Neural cell (in vitro differentiated cells): ENCODE measurements at regions not wholly inside any gene's neighbourhood (a gene's known extent, or its start where the extent isn't known, plus 50 kb on each side); places are given as distances from the start of the nearest gene placed in this dataset.

Source experiments
- H2AFZ ChIP-seq: fragments of 200-600, 300-800 bp; sonication (generic), shearing (Covaris generic); 2 replicates; pipeline ENCODE4 v1.6.0; 2014; ENCODE audit warnings: low read depth, mild to moderate bottlenecking, antibody characterized with exemption, low read length, moderate library complexity
- H3F3A ChIP-seq: fragments of 200-600 bp; shearing (Covaris generic); 2 replicates; pipeline ENCODE4 v1.6.1; 2016; ENCODE audit warnings: mild to moderate bottlenecking, moderate library complexity, mixed read lengths, antibody characterized with exemption, low read length; ENCODE audit not compliant: insufficient read depth, poor library complexity, severe bottlenecking
- H3K27ac ChIP-seq: fragments of 200-600, 300-800 bp; sonication (generic), shearing (Covaris generic); 2 replicates; pipeline ENCODE4 v1.5.1; 2014; ENCODE audit warnings: mild to moderate bottlenecking, low read length, moderate library complexity
- H3K27me3 ChIP-seq: fragments of 300-800, 200-600 bp; sonication (generic), shearing (Covaris generic); 2 replicates; pipeline ENCODE4 v1.6.0; 2014; ENCODE audit warnings: mild to moderate bottlenecking, low read depth, low read length, moderate library complexity; ENCODE audit not compliant: insufficient read depth
- H3K36me3 ChIP-seq: fragments of 300-800, 200-600 bp; sonication (generic), shearing (Covaris generic); 2 replicates; pipeline ENCODE4 v1.5.1; 2014; ENCODE audit warnings: mild to moderate bottlenecking, antibody characterized with exemption, low read length, moderate library complexity; ENCODE audit not compliant: insufficient read depth
- H3K4me2 ChIP-seq: fragments of 300-800, 200-600 bp; sonication (generic), shearing (Covaris generic); 2 replicates; pipeline ENCODE4 v1.6.0; 2014; ENCODE audit warnings: mild to moderate bottlenecking, low read length
- H3K4me3 ChIP-seq: fragments of 300-800, 200-600 bp; sonication (generic), shearing (Covaris generic); 2 replicates; pipeline ENCODE4 v1.5.1; 2014; ENCODE audit warnings: mild to moderate bottlenecking, low read length, moderate library complexity
- H3K79me2 ChIP-seq: fragments of 200-600 bp; shearing (Covaris generic); replicated peaks from 2 replicates; pipeline ENCODE4 v1.6.0; 2014; ENCODE audit warnings: mild to moderate bottlenecking, low read length, moderate library complexity; ENCODE audit not compliant: insufficient read depth
- H3K9ac ChIP-seq: fragments of 300-800, 200-600 bp; sonication (generic), shearing (Covaris generic); 2 replicates; pipeline ENCODE4 v1.6.1; 2016; ENCODE audit warnings: mild to moderate bottlenecking, low read length, mixed read lengths
- H3K9me2 ChIP-seq: fragments of 200-600 bp; shearing (Covaris generic); 2 replicates; pipeline ENCODE4 v1.6.1; 2016; ENCODE audit warnings: mild to moderate bottlenecking, low read length, mixed read lengths; ENCODE audit not compliant: insufficient read depth
- H3K9me3 ChIP-seq: fragments of 200-600, 300-800 bp; sonication (generic), shearing (Covaris generic); 2 replicates; pipeline ENCODE4 v1.6.1; 2016; ENCODE audit warnings: mild to moderate bottlenecking, mixed run types, low read length, moderate library complexity, mixed read lengths
- H4K20me1 ChIP-seq: fragments of 200-600 bp; shearing (Covaris generic); 2 replicates; pipeline ENCODE4 v1.6.1; 2016; ENCODE audit warnings: mild to moderate bottlenecking, mixed run types; ENCODE audit not compliant: insufficient read depth
- CTCF ChIP-seq: fragments of 450-650 bp; IDR thresholded peaks from 2 replicates; pipeline ENCODE4 v1.5.1; 2014; ENCODE audit warnings: antibody characterized with exemption, mild to moderate bottlenecking, moderate library complexity; ENCODE audit not compliant: poor library complexity, severe bottlenecking
- EP300 ChIP-seq: fragments of 450-650 bp; conservative IDR thresholded peaks from 2 replicates; pipeline ENCODE4 v1.6.1; 2014; ENCODE audit warnings: antibody characterized with exemption, mild to moderate bottlenecking, moderate library complexity; ENCODE audit not compliant: poor library complexity, severe bottlenecking
- EZH2 ChIP-seq: fragments of 200-600, 300-800 bp; shearing (Covaris generic), sonication (generic); IDR thresholded peaks from 2 replicates; pipeline ENCODE4 v1.6.1; 2014; ENCODE audit warnings: antibody characterized with exemption, low read length, borderline replicate concordance, mild to moderate bottlenecking; ENCODE audit not compliant: insufficient read depth, poor library complexity, severe bottlenecking
- MXI1 ChIP-seq: fragments of 450-650 bp; conservative IDR thresholded peaks from 2 replicates; pipeline ENCODE4 v1.6.1; 2014; ENCODE audit warnings: antibody characterized with exemption, mild to moderate bottlenecking; ENCODE audit not compliant: poor library complexity, severe bottlenecking
- POLR2AphosphoS5 ChIP-seq: IDR thresholded peaks from 2 replicates; pipeline ENCODE4 v1.6.1; 2012
- RAD21 ChIP-seq: fragments of 450-650 bp; conservative IDR thresholded peaks from 2 replicates; pipeline ENCODE4 v1.6.1; 2014; ENCODE audit warnings: antibody characterized with exemption, mild to moderate bottlenecking, moderate library complexity
- SMC3 ChIP-seq: fragments of 450-650 bp; conservative IDR thresholded peaks from 2 replicates; pipeline ENCODE4 v1.6.1; 2014; ENCODE audit warnings: antibody characterized with exemption, mild to moderate bottlenecking, moderate library complexity; ENCODE audit not compliant: poor library complexity
- TAF1 ChIP-seq: IDR thresholded peaks from 2 replicates; pipeline ENCODE4 v1.6.1; 2012; ENCODE audit warnings: low read depth
- TF ChIP-seq, protein P1 (sequence below): IDR thresholded peaks from 2 replicates; pipeline ENCODE4 v1.6.1; 2012; ENCODE audit warnings: borderline replicate concordance

DNA sequence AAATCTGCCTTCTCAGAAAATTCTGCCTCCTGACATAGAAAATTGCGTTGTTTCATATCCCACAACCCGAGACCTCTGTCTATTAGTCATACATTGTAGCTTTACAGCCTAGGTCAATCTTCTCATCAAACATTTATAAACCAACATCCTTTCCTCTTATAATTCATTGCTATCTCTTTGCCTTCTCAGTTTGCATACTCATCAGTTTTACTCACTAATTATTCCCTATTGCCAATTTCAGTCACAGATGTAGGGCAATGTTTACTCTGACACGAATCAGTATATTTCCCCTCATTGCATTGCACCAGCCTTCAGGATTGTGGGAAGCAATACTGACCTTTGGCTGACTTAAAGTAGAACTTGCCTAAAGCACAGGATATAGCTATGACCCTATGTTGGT lies 247.2 kb downstream of the CEMIP2 start:
- Histone ChIP-seq H3K27ac (no peak overlapping the region), H3K4me3 (no peak overlapping the region)
- TF ChIP-seq EZH2 = no peak
- TF ChIP-seq CTCF = no peak
- no peak for TF ChIP-seq RAD21
- TF ChIP-seq SMC3 = no peak
- no peak for TF ChIP-seq POLR2AphosphoS5
- TF ChIP-seq, protein P1, sequence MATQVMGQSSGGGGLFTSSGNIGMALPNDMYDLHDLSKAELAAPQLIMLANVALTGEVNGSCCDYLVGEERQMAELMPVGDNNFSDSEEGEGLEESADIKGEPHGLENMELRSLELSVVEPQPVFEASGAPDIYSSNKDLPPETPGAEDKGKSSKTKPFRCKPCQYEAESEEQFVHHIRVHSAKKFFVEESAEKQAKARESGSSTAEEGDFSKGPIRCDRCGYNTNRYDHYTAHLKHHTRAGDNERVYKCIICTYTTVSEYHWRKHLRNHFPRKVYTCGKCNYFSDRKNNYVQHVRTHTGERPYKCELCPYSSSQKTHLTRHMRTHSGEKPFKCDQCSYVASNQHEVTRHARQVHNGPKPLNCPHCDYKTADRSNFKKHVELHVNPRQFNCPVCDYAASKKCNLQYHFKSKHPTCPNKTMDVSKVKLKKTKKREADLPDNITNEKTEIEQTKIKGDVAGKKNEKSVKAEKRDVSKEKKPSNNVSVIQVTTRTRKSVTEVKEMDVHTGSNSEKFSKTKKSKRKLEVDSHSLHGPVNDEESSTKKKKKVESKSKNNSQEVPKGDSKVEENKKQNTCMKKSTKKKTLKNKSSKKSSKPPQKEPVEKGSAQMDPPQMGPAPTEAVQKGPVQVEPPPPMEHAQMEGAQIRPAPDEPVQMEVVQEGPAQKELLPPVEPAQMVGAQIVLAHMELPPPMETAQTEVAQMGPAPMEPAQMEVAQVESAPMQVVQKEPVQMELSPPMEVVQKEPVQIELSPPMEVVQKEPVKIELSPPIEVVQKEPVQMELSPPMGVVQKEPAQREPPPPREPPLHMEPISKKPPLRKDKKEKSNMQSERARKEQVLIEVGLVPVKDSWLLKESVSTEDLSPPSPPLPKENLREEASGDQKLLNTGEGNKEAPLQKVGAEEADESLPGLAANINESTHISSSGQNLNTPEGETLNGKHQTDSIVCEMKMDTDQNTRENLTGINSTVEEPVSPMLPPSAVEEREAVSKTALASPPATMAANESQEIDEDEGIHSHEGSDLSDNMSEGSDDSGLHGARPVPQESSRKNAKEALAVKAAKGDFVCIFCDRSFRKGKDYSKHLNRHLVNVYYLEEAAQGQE = no peak
- no peak for TF ChIP-seq MXI1
- no peak for TF ChIP-seq TAF1
- TF ChIP-seq EP300 = no peak

DNA sequence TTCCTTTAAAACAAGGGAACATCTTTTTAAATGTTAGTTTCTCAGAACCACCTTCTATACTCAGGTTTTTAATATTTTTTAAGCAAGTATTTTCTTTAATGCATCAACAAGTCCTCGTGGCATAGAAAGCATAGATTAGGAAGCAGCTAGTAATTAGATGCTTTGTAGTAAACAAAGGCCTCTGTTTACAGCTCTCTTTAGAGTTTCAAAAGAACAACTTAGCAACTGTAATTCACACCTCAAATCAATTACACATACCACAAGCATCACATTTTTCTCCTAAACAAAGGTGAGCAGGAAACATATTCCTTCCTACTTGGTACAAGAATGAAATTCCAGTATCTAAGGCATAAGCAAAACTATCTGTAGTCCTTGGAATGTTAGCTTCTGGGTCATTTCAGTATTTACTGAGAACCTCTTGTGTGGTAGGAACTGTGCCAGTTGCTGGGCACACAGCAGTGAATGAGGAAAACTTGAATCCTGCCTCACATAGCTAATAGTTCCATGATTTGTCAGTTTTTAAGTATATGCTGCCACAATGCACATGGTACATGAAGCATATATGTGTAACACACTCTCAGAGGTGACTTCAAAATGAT lies 249.1 kb downstream of the CEMIP2 start:
- Histone ChIP-seq H3K9me2 (no peaks in the 10 kb centered on the region), H3K9ac (no peak overlapping the region), H3F3A (no peaks in the 10 kb centered on the region), H3K36me3 (no peaks in the 10 kb centered on the region), H2AFZ (no peak overlapping the region), H3K4me2 (no peak overlapping the region), H3K4me3 (no peak overlapping the region), H4K20me1 (no peaks in the 10 kb centered on the region), H3K27ac (no peak overlapping the region), H3K9me3 (no peaks in the 10 kb centered on the region), H3K27me3 (no peaks in the 10 kb centered on the region), H3K79me2 (no peaks in the 10 kb centered on the region)
- no peak for TF ChIP-seq EP300
- TF ChIP-seq RAD21 = no peak
- TF ChIP-seq, protein P1 = no peak
- TF ChIP-seq CTCF = no peak
- TF ChIP-seq SMC3 = no peak
- TF ChIP-seq TAF1 = no peak
- no peak for TF ChIP-seq EZH2
- no peak for TF ChIP-seq MXI1
- TF ChIP-seq POLR2AphosphoS5 = no peak

More for the DNA sequence above, 247.2 kb downstream of the CEMIP2 start:
- Histone ChIP-seq H3K4me2 (no peak overlapping the region), H4K20me1 (no peaks in the 10 kb centered on the region), H2AFZ (no peak overlapping the region), H3K79me2 (no peaks in the 10 kb centered on the region), H3K9me2 (no peaks in the 10 kb centered on the region), H3K36me3 (no peaks in the 10 kb centered on the region), H3K27me3 (no peaks in the 10 kb centered on the region), H3F3A (no peaks in the 10 kb centered on the region), H3K9me3 (no peaks in the 10 kb centered on the region), H3K9ac (no peak overlapping the region)
